Cardiac septum (tissue), 1 donor: ENCODE measurements at regions not wholly inside any gene's neighbourhood (a gene's known extent, or its start where the extent isn't known, plus 50 kb on each side); places are given as distances from the start of the nearest gene placed in this dataset.

Experiments
- DNase-seq: peaks from one replicate; pipeline ENCODE4 v3.0.0-alpha.2; 2020; ENCODE audit warnings: low spot score
- intact Hi-C: fragments of 100-400 bp; cut with DNase I; formaldehyde crosslinking; loops from one replicate; pipeline ENCODE4 v1.14.0; 2022
- donor health status: DM: no; HTN: no; CAD: no.

DNA sequence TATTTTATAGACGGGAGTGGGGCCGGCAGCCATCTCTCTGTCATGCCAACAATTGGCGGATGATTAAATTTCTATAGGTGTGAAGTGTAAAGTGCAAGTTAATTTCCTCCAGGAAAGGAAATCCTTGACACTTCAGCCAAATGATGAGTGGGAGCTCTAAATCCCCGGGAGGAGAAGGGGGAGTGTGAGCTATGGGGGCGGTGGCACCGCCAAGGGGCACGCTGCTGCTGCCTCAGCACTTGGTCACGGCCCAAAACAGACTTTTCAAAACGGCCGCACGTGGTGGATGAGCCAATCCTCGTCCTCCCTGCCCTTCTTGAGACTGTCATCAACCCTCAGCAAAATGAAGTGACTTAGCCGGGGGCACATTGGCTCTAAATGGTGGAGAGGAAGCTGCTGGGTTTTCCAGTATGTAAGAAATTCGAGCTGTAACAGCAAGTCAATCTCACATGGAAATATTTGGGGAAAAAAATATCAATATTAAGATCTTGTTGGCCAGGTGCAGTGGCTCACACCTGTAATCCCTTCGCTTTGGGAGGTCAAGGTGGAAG, 200.8 kb downstream of the TFCP2L1 start:
- no peak for DNase-seq
- intact Hi-C loops, result no loop called here

- no peak for DNase-seq
- intact Hi-C loops, result no loop called here
Measured at GRCh38 chr2:121085801-121086200, 199.2 kb downstream of the TFCP2L1 start.

- intact Hi-C loops, result no loop called here
- no peak for DNase-seq
Measured at GRCh38 chr2:121086450-121086849, 198.6 kb downstream of the TFCP2L1 start.

- no peak for DNase-seq
- intact Hi-C loops, result no loop called here
Measured at GRCh38 chr2:121087117-121087516, 197.9 kb downstream of the TFCP2L1 start.

DNA sequence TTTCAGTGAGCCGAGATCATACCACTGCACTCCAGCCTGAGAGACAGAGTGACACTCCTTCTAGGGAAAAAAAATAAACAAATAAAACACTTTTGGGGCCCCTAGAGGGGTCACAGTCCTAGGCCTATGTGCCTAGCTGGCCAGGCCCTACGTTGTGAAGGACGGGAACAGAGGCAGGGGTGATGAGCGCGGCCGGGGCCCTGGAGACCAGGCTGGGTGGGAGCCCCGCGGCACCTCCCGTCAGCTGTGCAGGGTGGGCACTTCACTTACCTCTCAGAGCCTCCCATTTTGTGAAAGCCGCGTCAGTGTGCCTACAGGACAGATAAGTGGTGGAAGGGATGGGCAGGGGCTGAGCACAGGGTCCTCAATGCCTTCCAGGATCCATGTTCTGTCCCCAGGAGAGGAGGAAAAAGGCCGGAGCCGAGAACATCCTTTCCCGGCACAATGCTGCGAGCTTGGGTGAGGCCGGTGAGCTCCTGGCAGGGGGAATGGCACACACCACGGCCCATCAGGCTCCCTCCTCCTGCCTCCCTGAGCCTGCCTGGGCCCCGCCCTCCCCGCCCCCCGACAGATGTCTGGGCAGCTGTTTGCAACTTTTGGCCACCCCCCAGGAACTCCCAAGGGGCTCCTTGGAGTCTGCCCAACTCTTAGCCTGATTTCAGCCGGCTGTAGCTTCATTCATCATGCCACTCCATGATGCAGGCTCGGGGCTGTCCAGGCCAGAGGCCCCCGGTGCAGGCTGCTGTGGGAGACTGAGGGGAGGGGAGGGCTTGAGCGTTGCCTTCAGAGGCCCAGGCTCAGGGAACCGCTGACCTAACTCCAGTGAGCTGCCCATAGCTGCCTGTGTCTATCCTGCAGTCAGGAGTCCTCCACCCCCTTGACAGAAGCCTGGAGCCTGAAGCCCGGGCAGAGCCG, 196.5 kb downstream of the TFCP2L1 start:
- DNase-seq, result no peak
- intact Hi-C loops, result no loop called here

DNA sequence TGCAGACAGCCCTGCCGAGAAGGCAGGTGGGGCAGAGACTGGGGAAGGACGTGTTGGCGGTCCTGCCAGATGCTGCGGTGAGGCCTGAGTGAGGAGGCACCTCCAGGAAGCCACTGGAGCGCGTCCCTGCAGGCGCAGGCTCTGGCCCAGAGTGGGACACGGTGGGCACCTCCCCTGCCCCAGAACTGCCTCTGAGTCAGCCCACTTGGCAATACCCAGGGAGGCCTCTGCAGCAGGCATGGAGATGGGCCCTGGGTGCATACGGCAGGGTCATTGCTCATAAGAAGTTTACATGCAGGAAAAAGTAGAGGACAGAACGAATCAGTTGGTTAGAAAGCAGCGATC, 195.9 kb downstream of the TFCP2L1 start:
- intact Hi-C loops, result no loop called here

DNA sequence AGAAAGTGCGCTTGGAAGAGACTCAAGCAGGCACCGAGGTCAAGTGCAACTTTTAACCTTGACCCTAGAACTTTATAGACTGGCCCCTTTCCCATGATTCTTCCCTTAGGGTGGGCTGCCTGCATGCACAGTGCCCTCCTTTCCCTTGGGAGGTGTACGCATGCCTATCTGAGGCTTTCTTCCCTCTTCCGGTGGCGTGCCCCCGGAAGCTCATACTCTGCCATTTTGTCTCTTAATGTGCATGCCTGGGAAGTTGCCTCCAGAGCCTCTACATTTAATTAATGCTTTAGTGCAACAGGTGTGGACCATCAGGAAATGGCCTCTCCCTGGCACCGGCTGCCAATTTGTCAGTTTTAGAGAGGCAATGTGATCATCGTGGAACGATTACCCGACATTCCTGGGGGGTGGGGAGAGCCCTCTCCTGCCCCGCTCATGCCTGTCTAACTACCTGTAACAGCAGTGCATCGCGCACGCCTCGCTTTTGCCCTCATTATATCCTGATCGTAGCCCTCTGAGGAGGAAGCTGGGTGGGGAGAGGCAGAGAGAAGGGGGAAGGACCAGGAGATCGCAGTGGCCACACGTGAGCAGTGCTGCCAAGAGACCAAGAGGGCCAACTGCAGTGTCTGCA, 194.8 kb downstream of the TFCP2L1 start:
- intact Hi-C loops, result loop anchor here (10.0 kb wide), 1 partner anchor 205 kb away; no protein-coding TSS in a partner anchor

More for the DNA sequence above, 195.9 kb downstream of the TFCP2L1 start:
- no peak for DNase-seq

DNA sequence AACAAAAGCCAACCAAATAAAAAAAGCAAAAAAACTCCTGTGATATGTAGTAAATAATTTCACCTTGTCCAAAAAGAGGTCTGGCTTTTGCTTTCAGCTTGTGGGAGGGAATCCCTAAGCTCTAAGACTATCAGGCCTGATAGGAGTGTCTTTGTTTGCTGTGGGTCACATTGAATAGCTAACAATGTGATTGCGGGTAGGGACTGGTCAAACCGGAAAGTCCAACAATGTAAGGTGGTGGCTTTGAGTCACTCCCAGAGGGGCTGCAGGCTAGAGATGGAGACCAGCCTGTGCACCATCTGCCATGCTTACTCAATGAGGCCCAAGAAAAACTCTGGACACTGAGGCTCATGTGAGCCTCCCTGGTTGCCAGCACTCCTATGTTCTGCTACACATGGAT, 192.9 kb downstream of the TFCP2L1 start:
- no peak for DNase-seq
- intact Hi-C loops, result loop anchor here (10.0 kb wide), 1 partner anchor 203 kb away; no protein-coding TSS in a partner anchor

More for the DNA sequence above, 194.8 kb downstream of the TFCP2L1 start:
- DNase-seq, result no peak

GRCh38 chr2:121093692-121094091, 191.3 kb downstream of the TFCP2L1 start:
- intact Hi-C loops, result loop anchor here (2.0 to 10.0 kb wide), 2 partner anchors 201 to 261 kb away; no protein-coding TSS in a partner anchor
- DNase-seq, result no peak

DNA sequence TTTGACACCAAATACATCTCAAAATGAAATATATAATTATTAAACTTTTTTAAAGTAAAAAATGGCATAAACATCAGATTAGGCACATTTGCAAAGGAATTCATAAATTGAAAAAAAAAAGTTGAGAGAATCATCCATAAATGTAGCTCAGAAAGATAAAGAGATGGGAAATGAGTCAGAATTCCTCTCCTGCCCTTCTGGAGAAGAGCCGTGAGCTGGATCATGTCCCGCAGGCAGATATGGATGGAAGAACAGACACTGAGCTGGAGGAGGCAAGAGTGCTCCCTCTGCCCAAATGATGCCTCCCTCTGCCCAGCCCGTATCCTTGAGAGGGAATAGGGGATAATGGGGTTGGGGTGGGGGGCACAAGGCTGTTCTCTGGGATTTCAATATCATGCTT, 190.9 kb downstream of the TFCP2L1 start:
- intact Hi-C loops, result loop anchor here (2.0 to 10.0 kb wide), 2 partner anchors 201 to 261 kb away; no protein-coding TSS in a partner anchor

GRCh38 chr2:121094845-121095244, 190.2 kb downstream of the TFCP2L1 start:
- intact Hi-C loops, result loop anchor here (2.0 to 10.0 kb wide), 2 partner anchors 200 to 260 kb away; no protein-coding TSS in a partner anchor
- DNase-seq, result no peak

More for the DNA sequence above, 190.9 kb downstream of the TFCP2L1 start:
- no peak for DNase-seq

DNA sequence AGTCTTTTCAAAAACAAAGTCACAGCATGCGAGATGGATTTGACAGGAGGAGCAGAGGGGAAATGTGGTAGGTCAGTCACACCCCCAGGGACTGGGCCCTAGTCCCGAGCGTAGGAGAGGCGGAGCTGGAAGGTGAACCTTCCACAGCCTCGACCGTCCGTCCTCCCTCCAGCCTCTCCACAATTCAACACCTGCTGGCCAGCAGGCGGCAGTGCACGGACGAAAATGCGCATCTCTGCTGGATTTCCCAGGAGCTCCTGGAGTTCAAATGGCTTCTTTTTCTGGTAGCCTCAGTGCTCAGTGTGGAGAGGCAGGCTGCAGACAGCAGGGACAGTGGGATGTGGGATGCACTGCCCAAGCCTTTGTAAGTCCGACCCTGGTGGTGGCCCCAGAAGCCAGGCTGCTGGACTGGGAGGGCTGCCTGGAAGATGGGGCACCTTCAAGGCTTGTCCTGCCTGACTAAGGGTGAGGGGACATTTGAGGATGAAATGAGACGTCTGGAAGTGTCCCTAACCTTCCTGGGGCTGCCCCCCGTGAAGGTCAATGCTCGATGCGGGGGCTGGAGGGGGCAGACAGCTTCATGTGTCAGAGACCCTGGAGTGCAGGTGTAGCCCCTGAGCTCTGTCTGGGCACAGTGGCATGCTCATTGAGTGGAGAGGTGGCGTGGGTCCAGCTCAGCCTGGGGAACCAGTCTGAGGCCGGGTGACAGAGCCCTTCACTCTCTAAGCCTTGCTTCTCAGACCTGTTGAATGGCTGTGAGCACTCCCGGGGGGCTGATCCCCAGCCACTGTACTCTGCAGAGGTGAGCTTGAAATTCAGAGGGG, 189.5 kb downstream of the TFCP2L1 start:
- no peak for DNase-seq
- intact Hi-C loops, result loop anchor here (2.0 to 10.0 kb wide), 2 partner anchors 199 to 259 kb away; no protein-coding TSS in a partner anchor

GRCh38 chr2:121096611-121097010, 188.4 kb downstream of the TFCP2L1 start:
- intact Hi-C loops, result loop anchor here (10.0 kb wide), 1 partner anchor 198 kb away; no protein-coding TSS in a partner anchor
- DNase-seq, result no peak

DNA sequence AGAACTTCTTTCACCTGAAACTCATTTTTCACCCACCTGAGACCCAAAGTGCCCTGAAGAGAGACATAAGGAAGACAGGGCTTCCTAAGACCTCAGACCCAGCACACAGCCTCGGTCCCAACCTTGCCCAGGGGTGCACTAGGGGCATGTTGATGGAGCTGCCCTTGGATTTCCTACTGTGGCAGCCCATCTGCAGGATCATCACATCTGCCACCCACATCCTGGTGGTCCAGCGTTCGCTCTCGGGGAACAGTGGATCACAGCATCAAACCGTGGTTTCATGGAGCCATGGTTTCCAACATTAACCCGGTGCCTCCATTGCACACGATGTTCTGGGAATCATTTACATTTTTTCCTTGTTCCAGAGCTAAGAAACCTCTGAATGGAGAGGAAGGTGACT, 186.4 kb downstream of the TFCP2L1 start:
- intact Hi-C loops, result loop anchor here (10.0 kb wide), 1 partner anchor 196 kb away; no protein-coding TSS in a partner anchor
- DNase-seq, result no peak

GRCh38 chr2:121099329-121100290, 185.4 kb downstream of the TFCP2L1 start:
- no peak for DNase-seq
- intact Hi-C loops, result loop anchor here (10.0 kb wide), 1 partner anchor 195 kb away; no protein-coding TSS in a partner anchor

DNA sequence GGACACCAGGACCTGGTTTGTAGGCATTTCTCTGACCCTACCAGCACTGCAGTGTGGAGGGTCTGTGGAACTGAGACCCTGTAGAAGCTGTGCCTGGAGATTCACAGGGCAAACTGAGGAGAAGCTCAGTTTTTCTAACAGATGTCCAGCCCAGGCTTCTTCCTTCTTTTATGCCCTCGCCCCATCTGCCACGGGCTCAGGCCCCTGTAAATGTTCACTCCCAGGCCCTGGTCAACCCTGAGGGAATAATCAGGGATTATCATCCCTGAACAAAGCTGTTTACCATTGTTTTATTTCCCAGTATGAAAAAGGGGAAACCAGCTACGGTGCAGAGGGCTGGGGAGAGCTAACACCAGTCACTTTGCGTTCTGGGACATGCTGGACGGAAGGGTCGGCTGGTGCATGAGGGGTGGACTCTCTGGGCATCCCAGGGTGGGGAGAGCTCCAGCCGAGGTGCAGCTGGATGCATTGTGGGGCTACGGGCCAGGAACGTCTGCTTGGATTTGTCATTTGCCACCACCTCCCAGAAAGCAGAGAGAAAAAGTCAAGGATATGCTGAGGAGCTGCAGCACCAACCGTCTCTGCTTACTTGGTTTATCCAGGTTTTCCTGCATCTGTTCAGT, 183.8 kb downstream of the TFCP2L1 start:
- intact Hi-C loops, result no loop called here
- DNase-seq, result no peak

DNA sequence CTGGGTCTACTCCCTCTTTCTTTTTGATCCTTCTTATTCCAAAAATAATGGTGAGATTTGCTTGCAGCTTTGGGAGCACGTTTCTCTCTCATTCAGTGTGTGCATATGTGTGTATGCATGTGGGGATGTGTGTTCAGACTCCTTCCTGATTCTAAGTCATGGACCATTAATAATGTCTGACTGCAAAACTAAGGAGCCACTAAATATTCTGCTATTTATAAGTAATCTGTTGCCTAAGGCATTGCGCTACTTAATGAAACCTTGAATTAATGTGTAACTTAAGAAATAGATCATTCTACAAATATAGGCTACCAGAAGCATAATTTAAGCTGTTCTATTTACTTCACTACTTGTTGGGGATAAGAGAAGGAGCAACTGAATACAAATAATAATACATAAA, 182.1 kb downstream of the TFCP2L1 start:
- no peak for DNase-seq
- intact Hi-C loops, result no loop called here

- no peak for DNase-seq
- intact Hi-C loops, result no loop called here
Measured at GRCh38 chr2:121103960-121104359, 181.0 kb downstream of the TFCP2L1 start.
